IMR-90 (cell line): ENCODE measurements at regions not wholly inside any gene's neighbourhood (a gene's known extent, or its start where the extent isn't known, plus 50 kb on each side); places are given as distances from the start of the nearest gene placed in this dataset.

ENCODE experiments used
- ATAC-seq: fragments of 200-7000 bp; cut with Tn5 transposase; 2 replicates; pipeline ENCODE4 v1.9.1; 2020; ENCODE audit warnings: low read depth, mild to moderate bottlenecking, moderate library complexity
- BruUV-seq: library from RNA; stranded (reverse); fragments of 400-500 nt; replicated peaks from 2 replicates; lab custom pipeline; 2021; lab: Mats Ljungman, UMichigan
- CTCF ChIA-PET: fragments of 300-600 bp; formaldehyde crosslinking; extraction: SDS; loops from one replicate; lab custom pipeline; 2021; ENCODE audit warnings: antibody characterized with exemption; lab: Yijun Ruan, JAX
- POLR2A ChIA-PET: fragments of 300-600 bp; sonication (Branson Sonifier 250); formaldehyde crosslinking; loops from one replicate; lab custom pipeline; 2022; ENCODE audit warnings: antibody characterized with exemption; ENCODE audit not compliant: unreplicated experiment; lab: Charles Lee
- DNase-seq: peaks from one replicate; pipeline ENCODE4 v3.0.0; 2013
- H2AFZ ChIP-seq: replicated peaks from 2 replicates; pipeline ENCODE3; 2013; ENCODE audit warnings: low read length, mild to moderate bottlenecking; ENCODE audit not compliant: poor library complexity
- H2AK5ac ChIP-seq: 2 replicates; pipeline ENCODE4 v1.6.1; 2013; ENCODE audit warnings: low read depth, low read length, inconsistent platforms
- H2AK9ac ChIP-seq: replicated peaks from 2 replicates; pipeline ENCODE3; 2013; ENCODE audit warnings: mild to moderate bottlenecking, low read depth, low read length, moderate library complexity; ENCODE audit not compliant: poor library complexity
- H2BK120ac ChIP-seq: 2 replicates; pipeline ENCODE4 v1.6.1; 2013; ENCODE audit warnings: low read depth, low read length, inconsistent platforms
- H2BK15ac ChIP-seq: 3 replicates; pipeline ENCODE4 v1.6.1; 2013; ENCODE audit warnings: low read depth, low read length, inconsistent platforms
- H2BK20ac ChIP-seq: 2 replicates; pipeline ENCODE4 v1.6.1; 2013; ENCODE audit warnings: low read depth, mild to moderate bottlenecking, inconsistent platforms, low read length, moderate library complexity
- H2BK5ac ChIP-seq: 2 replicates; pipeline ENCODE4 v1.6.1; 2013; ENCODE audit warnings: mild to moderate bottlenecking, low read depth, low read length, inconsistent platforms; ENCODE audit not compliant: poor library complexity, severe bottlenecking
- H3K14ac ChIP-seq: replicated peaks from 2 replicates; pipeline ENCODE4 v1.6.1; 2013; ENCODE audit warnings: low read depth, low read length, inconsistent platforms
- H3K18ac ChIP-seq: 2 replicates; pipeline ENCODE4 v1.6.1; 2013; ENCODE audit warnings: low read depth, low read length, control low read depth
- H3K23ac ChIP-seq: 2 replicates; pipeline ENCODE4 v1.6.1; 2013; ENCODE audit warnings: low read depth, low read length, inconsistent platforms
- H3K27ac ChIP-seq: 2 replicates; pipeline ENCODE4 v1.5.1; 2013; ENCODE audit warnings: mild to moderate bottlenecking, control low read depth, low read length; ENCODE audit not compliant: insufficient read depth
- H3K27me3 ChIP-seq: 2 replicates; pipeline ENCODE4 v1.6.1; 2013; ENCODE audit warnings: low read length; ENCODE audit not compliant: control insufficient read depth, insufficient read depth
- H3K36me3 ChIP-seq: 2 replicates; pipeline ENCODE4 v1.6.1; 2013; ENCODE audit warnings: low read length, mixed read lengths; ENCODE audit not compliant: control insufficient read depth, insufficient read depth
- H3K4ac ChIP-seq: 2 replicates; pipeline ENCODE4 v1.6.1; 2013; ENCODE audit warnings: low read depth, low read length, inconsistent platforms
- H3K4me1 ChIP-seq: 2 replicates; pipeline ENCODE4 v1.6.1; 2013; ENCODE audit warnings: low read length, mixed read lengths; ENCODE audit not compliant: control insufficient read depth, insufficient read depth
- H3K4me2 ChIP-seq: 2 replicates; pipeline ENCODE4 v1.6.1; 2013; ENCODE audit warnings: low read depth, mild to moderate bottlenecking, control low read depth, low read length, moderate library complexity
- H3K4me3 ChIP-seq: 2 replicates; pipeline ENCODE4 v1.5.1; 2013; ENCODE audit warnings: low read depth, mild to moderate bottlenecking, control low read depth, low read length, moderate library complexity; ENCODE audit not compliant: insufficient read depth
- H3K56ac ChIP-seq: 2 replicates; pipeline ENCODE4 v1.6.1; 2013; ENCODE audit warnings: low read length, inconsistent platforms; ENCODE audit not compliant: insufficient read depth; ENCODE audit errors: extremely low read depth
- H3K79me1 ChIP-seq, 2 experiments: 2 replicates each; pipeline ENCODE4 v1.6.1; 2013; ENCODE audit warnings: low read length in 2 of 2, inconsistent platforms in 1 of 2, low read depth in 1 of 2
- H3K9ac ChIP-seq: 2 replicates; pipeline ENCODE4 v1.6.1; 2013; ENCODE audit warnings: low read depth, low read length, control low read depth
- H3K9me1 ChIP-seq: 2 replicates; pipeline ENCODE4 v1.6.1; 2013; ENCODE audit warnings: low read length, inconsistent platforms; ENCODE audit not compliant: insufficient read depth
- H3K9me3 ChIP-seq: 2 replicates; pipeline ENCODE4 v1.6.1; 2013; ENCODE audit warnings: low read length; ENCODE audit not compliant: control insufficient read depth, insufficient read depth
- H4K20me1 ChIP-seq: 2 replicates; pipeline ENCODE4 v1.6.1; 2013; ENCODE audit warnings: low read length, inconsistent platforms; ENCODE audit not compliant: insufficient read depth
- H4K5ac ChIP-seq: 2 replicates; pipeline ENCODE4 v1.6.1; 2013; ENCODE audit warnings: mild to moderate bottlenecking, low read depth, low read length, control low read depth
- H4K8ac ChIP-seq, 2 experiments: 2 replicates each; pipeline ENCODE4 v1.6.1; 2013; ENCODE audit warnings: low read depth in 2 of 2, low read length in 2 of 2, control low read depth in 1 of 2, inconsistent platforms in 1 of 2
- H4K91ac ChIP-seq: 2 replicates; pipeline ENCODE4 v1.6.1; 2013; ENCODE audit warnings: low read depth, low read length, inconsistent platforms; ENCODE audit not compliant: insufficient read depth
- BHLHE40 ChIP-seq: fragments of 150-350 bp; IDR thresholded peaks from 2 replicates; pipeline ENCODE4 v1.6.1; 2016; ENCODE audit warnings: mild to moderate bottlenecking, low read depth, low read length
- CEBPB ChIP-seq: IDR thresholded peaks from 2 replicates; pipeline ENCODE4 v1.6.1; 2012; ENCODE audit warnings: low read depth, low read length, improper control_type of control experiment
- CHD1 ChIP-seq: IDR thresholded peaks from 2 replicates; pipeline ENCODE4 v1.6.1; 2012; ENCODE audit warnings: low read depth, low read length, improper control_type of control experiment
- FOS ChIP-seq: fragments of 150-350 bp; IDR thresholded peaks from 2 replicates; pipeline ENCODE4 v1.6.1; 2016; ENCODE audit warnings: low read depth, low read length
- MAFK ChIP-seq: IDR thresholded peaks from 2 replicates; pipeline ENCODE4 v1.6.1; 2012; ENCODE audit warnings: low read depth, low read length, improper control_type of control experiment
- MAZ ChIP-seq: IDR thresholded peaks from 2 replicates; pipeline ENCODE4 v1.6.1; 2012; ENCODE audit warnings: low read depth, mild to moderate bottlenecking, low read length, improper control_type of control experiment, moderate library complexity, borderline replicate concordance
- MXI1 ChIP-seq: IDR thresholded peaks from 2 replicates; pipeline ENCODE4 v1.6.1; 2012; ENCODE audit warnings: low read depth, mild to moderate bottlenecking, low read length, moderate library complexity, borderline replicate concordance
- NFE2L2 ChIP-seq: fragments of 150-350 bp; IDR thresholded peaks from 2 replicates; pipeline ENCODE4 v1.6.1; 2016; ENCODE audit warnings: low read depth, mild to moderate bottlenecking, low read length
- RAD21 ChIP-seq: IDR thresholded peaks from 2 replicates; pipeline ENCODE4 v1.6.1; 2012; ENCODE audit warnings: low read length, improper control_type of control experiment
- RCOR1 ChIP-seq: IDR thresholded peaks from 2 replicates; pipeline ENCODE4 v1.6.1; 2012; ENCODE audit warnings: mild to moderate bottlenecking, low read length, improper control_type of control experiment; ENCODE audit not compliant: insufficient replicate concordance
- RFX5 ChIP-seq: IDR thresholded peaks from 2 replicates; pipeline ENCODE4 v1.8.0; 2012; ENCODE audit warnings: low read depth, mild to moderate bottlenecking, low read length, moderate library complexity
- SMC3 ChIP-seq: fragments of 150-350 bp; IDR thresholded peaks from 2 replicates; pipeline ENCODE4 v1.6.1; 2016; ENCODE audit warnings: low read depth, mild to moderate bottlenecking, antibody characterized with exemption, low read length, moderate library complexity
- WGBS, 2 experiments: methylation state at CpG; one replicate each; pipeline versions ENCODE4 v1.1.5 to v1.1.7; 2013; ENCODE audit warnings: missing lambda C conversion rate in 2 of 2; ENCODE audit not compliant: insufficient read length in 1 of 2; ENCODE audit errors: extremely low coverage in 2 of 2; 5-methylcytosine and 5-hydroxymethylcytosine counted together
- dilution Hi-C: fragments of 300-500 bp; cut with HindIII; formaldehyde crosslinking; loops from one replicate; pipeline ENCODE4 v1.14.3; 2018; ENCODE audit warnings: low sequenced_read_pairs; ENCODE audit not compliant: unreplicated experiment
- in situ Hi-C: fragments of 300-500 bp; cut with MboI; formaldehyde crosslinking; loops from 3 replicates; pipeline ENCODE4 v1.14.3; 2019; ENCODE audit warnings: low sequenced_read_pairs, inconsistent platforms, mixed read lengths
- intact Hi-C: fragments of 100-400 bp; cut with micrococcal nuclease; formaldehyde crosslinking; loops from 2 replicates; pipeline ENCODE4 v1.10.0; 2022
- TF ChIP-seq, protein P1 (sequence below): fragments of 150-350 bp; IDR thresholded peaks from 2 replicates; pipeline ENCODE4 v1.6.1; 2017; ENCODE audit warnings: mild to moderate bottlenecking, antibody characterized with exemption, low read length, low read depth
- TF ChIP-seq, protein P2 (sequence below): conservative IDR thresholded peaks from 2 replicates; pipeline ENCODE4 v1.5.1; 2012; ENCODE audit warnings: mild to moderate bottlenecking, low read depth, low read length, improper control_type of control experiment
- TF ChIP-seq, protein P3 (sequence below): fragments of 150-350 bp; IDR thresholded peaks from 2 replicates; pipeline ENCODE4 v1.6.1; 2016; ENCODE audit warnings: low read depth, mild to moderate bottlenecking, low read length, moderate library complexity, borderline replicate concordance

DNA sequence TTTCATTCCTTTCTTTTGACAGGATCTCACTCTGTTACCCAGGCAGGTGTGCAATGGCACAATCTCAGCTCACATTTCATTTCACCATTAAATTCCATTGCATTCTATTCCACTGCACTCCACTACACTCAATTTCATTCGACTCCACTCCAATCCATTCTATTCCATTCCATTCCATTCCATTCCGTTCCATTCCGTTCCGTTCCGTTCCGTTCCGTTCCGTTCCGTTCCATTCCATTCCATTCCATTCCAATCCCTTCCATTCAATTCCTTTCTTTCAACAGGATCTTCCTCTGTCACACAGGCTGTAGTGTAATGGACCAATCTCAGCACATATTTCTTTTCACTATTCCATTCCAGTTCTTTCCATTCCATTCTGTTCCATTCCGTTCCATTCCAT is 1445.7 kb downstream of the TSPY10 start:
- TF ChIP-seq SMC3 (no peak), CEBPB (no peak), RAD21 (no peak), MXI1 (no peak), MAZ (no peak), RFX5 (no peak), BHLHE40 (no peak), FOS (no peak), MAFK (no peak), RCOR1 (no peak), CHD1 (no peak), NFE2L2 (no peak)
- TF ChIP-seq, protein P1, sequence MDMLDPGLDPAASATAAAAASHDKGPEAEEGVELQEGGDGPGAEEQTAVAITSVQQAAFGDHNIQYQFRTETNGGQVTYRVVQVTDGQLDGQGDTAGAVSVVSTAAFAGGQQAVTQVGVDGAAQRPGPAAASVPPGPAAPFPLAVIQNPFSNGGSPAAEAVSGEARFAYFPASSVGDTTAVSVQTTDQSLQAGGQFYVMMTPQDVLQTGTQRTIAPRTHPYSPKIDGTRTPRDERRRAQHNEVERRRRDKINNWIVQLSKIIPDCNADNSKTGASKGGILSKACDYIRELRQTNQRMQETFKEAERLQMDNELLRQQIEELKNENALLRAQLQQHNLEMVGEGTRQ, result no peak
- TF ChIP-seq, protein P2, sequence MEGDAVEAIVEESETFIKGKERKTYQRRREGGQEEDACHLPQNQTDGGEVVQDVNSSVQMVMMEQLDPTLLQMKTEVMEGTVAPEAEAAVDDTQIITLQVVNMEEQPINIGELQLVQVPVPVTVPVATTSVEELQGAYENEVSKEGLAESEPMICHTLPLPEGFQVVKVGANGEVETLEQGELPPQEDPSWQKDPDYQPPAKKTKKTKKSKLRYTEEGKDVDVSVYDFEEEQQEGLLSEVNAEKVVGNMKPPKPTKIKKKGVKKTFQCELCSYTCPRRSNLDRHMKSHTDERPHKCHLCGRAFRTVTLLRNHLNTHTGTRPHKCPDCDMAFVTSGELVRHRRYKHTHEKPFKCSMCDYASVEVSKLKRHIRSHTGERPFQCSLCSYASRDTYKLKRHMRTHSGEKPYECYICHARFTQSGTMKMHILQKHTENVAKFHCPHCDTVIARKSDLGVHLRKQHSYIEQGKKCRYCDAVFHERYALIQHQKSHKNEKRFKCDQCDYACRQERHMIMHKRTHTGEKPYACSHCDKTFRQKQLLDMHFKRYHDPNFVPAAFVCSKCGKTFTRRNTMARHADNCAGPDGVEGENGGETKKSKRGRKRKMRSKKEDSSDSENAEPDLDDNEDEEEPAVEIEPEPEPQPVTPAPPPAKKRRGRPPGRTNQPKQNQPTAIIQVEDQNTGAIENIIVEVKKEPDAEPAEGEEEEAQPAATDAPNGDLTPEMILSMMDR, result no peak
- TF ChIP-seq, protein P3, sequence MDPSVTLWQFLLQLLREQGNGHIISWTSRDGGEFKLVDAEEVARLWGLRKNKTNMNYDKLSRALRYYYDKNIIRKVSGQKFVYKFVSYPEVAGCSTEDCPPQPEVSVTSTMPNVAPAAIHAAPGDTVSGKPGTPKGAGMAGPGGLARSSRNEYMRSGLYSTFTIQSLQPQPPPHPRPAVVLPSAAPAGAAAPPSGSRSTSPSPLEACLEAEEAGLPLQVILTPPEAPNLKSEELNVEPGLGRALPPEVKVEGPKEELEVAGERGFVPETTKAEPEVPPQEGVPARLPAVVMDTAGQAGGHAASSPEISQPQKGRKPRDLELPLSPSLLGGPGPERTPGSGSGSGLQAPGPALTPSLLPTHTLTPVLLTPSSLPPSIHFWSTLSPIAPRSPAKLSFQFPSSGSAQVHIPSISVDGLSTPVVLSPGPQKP, result no peak
- in situ Hi-C loops (no loop called here), intact Hi-C loops (no loop called here), dilution Hi-C loops (no loop called here)
- Histone ChIP-seq H2AK5ac (no peak overlapping the region), H3K36me3 (no peaks in the 10 kb centered on the region), H3K9me3 (no peaks in the 10 kb centered on the region; the same call in 1 of the 2 replicates), H3K56ac (no peak overlapping the region), H2BK20ac (no peak overlapping the region), H2BK120ac (no peak overlapping the region), H3K4me3 (no peak overlapping the region), H3K27ac (no peak overlapping the region), H3K23ac (no peak overlapping the region), H3K4me1 (no peaks in the 10 kb centered on the region), H2AK9ac (no peak overlapping the region), H4K5ac (no peak overlapping the region), H3K9me1 (no peaks in the 10 kb centered on the region), H2BK15ac (no peak overlapping the region), H3K4ac (no peak overlapping the region), H2AFZ (no peak overlapping the region), H4K91ac (no peak overlapping the region), H3K27me3 (no peaks in the 10 kb centered on the region), H3K14ac (no peak overlapping the region), H3K18ac (no peak overlapping the region), H2BK5ac (peak overlapping the region; percentile 4), H3K9ac (no peak overlapping the region), H3K79me1 (no peaks in the 10 kb centered on the region), H3K4me2 (no peak overlapping the region), H4K20me1 (no peaks in the 10 kb centered on the region), H4K8ac (no peak overlapping the region)
- BruUV-seq, result no TSS peak
- ATAC-seq, result no peak
- CTCF ChIA-PET, result no interaction called here
- DNase-seq, result no peak
- WGBS, 2 experiments, result 99% methylated on average over 9 of the region's 10 CpGs; no CpG with 5 or more reads in 1 of the 2 experiments
- POLR2A ChIA-PET, result no interaction called here
